ENCODE measurements at regions not wholly inside any gene's neighbourhood (a gene's known extent, or its start where the extent isn't known, plus 50 kb on each side); places are given as distances from the start of the nearest gene placed in this dataset.
"Not testable (repeated sequence)": the region's sequence is repeated elsewhere in the genome, so short reads cannot be mapped to it uniquely, and the experiment has no call there.

DNA sequence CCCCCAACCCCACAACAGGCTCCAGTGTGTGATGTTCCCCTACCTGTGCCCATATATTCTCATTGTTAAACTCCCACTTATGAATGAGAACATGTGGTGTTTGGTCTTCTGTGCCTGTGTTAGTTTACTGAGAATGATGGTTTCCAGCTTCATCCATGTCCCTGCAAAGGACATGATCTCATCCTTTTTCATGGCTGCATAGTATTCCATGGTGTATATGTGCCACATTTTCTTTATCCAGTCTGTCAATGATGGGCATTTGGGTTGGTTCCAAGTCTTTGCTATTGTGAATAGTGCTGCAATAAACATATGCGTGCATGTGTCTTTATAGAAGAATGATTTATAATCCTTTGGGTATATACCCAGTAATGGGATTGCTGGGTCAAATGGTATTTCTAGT is 233.0 kb downstream of the FZD1 start:
- H3K4me1 ChIP-seq (ENCODE audit: control insufficient read depth, insufficient read depth, low read length); H3K9me3 ChIP-seq (replicated peaks; ENCODE audit: control insufficient read depth, insufficient read depth, low read length); intact Hi-C loops (cut with micrococcal nuclease; ENCODE audit: unreplicated experiment); H3K4me3 ChIP-seq; POLR2A ChIA-PET; H3K27me3 ChIP-seq (replicated peaks in 1 of 2; ENCODE audit: control insufficient read depth in 2 of 2, insufficient read depth in 2 of 2, low read length in 1 of 2); FAIRE-seq; DNase-seq (ENCODE audit: low read depth, low spot score); in situ Hi-C loops (cut with MboI); RAD21 ChIA-PET (ENCODE audit: unreplicated experiment); CTCF ChIA-PET; H4K20me1 ChIP-seq (ENCODE audit: control insufficient read depth, insufficient read depth); SMC1A ChIA-PET (ENCODE audit: uncharacterized antibody, unreplicated experiment); H3K27ac ChIP-seq (ENCODE audit: control insufficient read depth, insufficient read depth); BruUV-seq (replicated peaks); H3K9ac ChIP-seq (ENCODE audit: control insufficient read depth, insufficient read depth, low read length); H3K36me3 ChIP-seq (ENCODE audit: control insufficient read depth in 2 of 2, insufficient read depth in 2 of 2, low read length in 1 of 2); ATAC-seq; H2AFZ ChIP-seq (ENCODE audit: control insufficient read depth, low read depth, low read length); H3K4me2 ChIP-seq (ENCODE audit: control insufficient read depth, insufficient read depth); H3K79me2 ChIP-seq (ENCODE audit: control insufficient read depth, insufficient read depth, low read length): not testable (repeated sequence)
- 60% methylated on average over 1 of the region's 1 CpG for WGBS (ENCODE audit: insufficient coverage, insufficient replicate concordance, low lambda C conversion rate, missing lambda C conversion rate)

DNA sequence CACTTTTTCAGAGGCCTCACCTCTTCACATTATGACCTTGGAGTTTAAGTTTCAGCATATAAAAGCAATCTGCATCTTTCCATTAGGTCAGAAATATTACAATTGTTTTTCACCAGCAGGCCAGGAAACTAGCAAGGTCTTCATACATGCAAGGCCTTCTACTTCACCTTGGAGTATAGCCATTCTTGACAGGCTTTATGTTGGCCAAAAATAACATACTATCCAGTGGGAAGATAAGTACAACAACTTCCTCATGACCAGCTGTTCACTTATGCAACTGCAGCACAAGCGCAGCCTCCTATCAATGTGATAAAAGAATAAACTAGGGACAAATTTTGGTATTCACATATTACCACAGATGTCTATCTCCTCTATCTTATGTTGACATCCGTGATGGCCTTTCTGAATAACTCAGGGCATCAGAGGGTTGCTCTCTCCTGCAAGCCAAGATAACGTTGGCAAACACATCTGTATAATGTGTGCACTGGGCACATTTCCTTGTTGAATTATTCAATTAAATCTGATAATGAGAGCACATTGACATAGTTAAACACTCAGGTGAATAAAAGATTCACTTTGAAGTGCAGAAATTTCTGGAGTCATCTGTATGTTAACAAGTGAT is 239.8 kb downstream of the FZD1 start:
- Histone ChIP-seq H3K4me2 (ENCODE audit: control insufficient read depth, insufficient read depth) (no peak overlapping the region), H2AFZ (ENCODE audit: control insufficient read depth, low read depth, low read length) (no peak overlapping the region), H3K4me1 (ENCODE audit: control insufficient read depth, insufficient read depth, low read length) (no peaks in the 10 kb centered on the region), H3K9ac (ENCODE audit: control insufficient read depth, insufficient read depth, low read length) (no peak overlapping the region), H3K27ac (ENCODE audit: control insufficient read depth, insufficient read depth) (no peak overlapping the region), H3K27me3 (replicated peaks in 1 of 2; ENCODE audit: control insufficient read depth in 2 of 2, insufficient read depth in 2 of 2, low read length in 1 of 2) (no peaks in the 10 kb centered on the region), H3K4me3 (no peak overlapping the region), H4K20me1 (ENCODE audit: control insufficient read depth, insufficient read depth) (no peaks in the 10 kb centered on the region), H3K79me2 (ENCODE audit: control insufficient read depth, insufficient read depth, low read length) (no peaks in the 10 kb centered on the region), H3K9me3 (replicated peaks; ENCODE audit: control insufficient read depth, insufficient read depth, low read length) (no peaks in the 10 kb centered on the region), H3K36me3 (ENCODE audit: control insufficient read depth in 2 of 2, insufficient read depth in 2 of 2, low read length in 1 of 2) (no peaks in the 10 kb centered on the region)
- no TSS peak for BruUV-seq (replicated peaks)
- intact Hi-C loops (cut with micrococcal nuclease; ENCODE audit: unreplicated experiment) (no loop called here), in situ Hi-C loops (cut with MboI) (no loop called here)
- WGBS (ENCODE audit: insufficient coverage, insufficient replicate concordance, low lambda C conversion rate, missing lambda C conversion rate), result 30% methylated on average over 3 of the region's 3 CpGs
- ChIA-PET SMC1A (ENCODE audit: uncharacterized antibody, unreplicated experiment) (no interaction called here), CTCF (no interaction called here), RAD21 (ENCODE audit: unreplicated experiment) (no interaction called here), POLR2A (no interaction called here)
- TF ChIP-seq RUNX3 (IDR thresholded peaks at IDR 0.05; ENCODE audit: low read length) (no peak), BCL11A (IDR thresholded peaks at IDR 0.05; ENCODE audit: low read depth, low read length) (no peak), NR2C1 (IDR thresholded peaks at IDR 0.05) (no peak)
- TF ChIP-seq, protein P1, sequence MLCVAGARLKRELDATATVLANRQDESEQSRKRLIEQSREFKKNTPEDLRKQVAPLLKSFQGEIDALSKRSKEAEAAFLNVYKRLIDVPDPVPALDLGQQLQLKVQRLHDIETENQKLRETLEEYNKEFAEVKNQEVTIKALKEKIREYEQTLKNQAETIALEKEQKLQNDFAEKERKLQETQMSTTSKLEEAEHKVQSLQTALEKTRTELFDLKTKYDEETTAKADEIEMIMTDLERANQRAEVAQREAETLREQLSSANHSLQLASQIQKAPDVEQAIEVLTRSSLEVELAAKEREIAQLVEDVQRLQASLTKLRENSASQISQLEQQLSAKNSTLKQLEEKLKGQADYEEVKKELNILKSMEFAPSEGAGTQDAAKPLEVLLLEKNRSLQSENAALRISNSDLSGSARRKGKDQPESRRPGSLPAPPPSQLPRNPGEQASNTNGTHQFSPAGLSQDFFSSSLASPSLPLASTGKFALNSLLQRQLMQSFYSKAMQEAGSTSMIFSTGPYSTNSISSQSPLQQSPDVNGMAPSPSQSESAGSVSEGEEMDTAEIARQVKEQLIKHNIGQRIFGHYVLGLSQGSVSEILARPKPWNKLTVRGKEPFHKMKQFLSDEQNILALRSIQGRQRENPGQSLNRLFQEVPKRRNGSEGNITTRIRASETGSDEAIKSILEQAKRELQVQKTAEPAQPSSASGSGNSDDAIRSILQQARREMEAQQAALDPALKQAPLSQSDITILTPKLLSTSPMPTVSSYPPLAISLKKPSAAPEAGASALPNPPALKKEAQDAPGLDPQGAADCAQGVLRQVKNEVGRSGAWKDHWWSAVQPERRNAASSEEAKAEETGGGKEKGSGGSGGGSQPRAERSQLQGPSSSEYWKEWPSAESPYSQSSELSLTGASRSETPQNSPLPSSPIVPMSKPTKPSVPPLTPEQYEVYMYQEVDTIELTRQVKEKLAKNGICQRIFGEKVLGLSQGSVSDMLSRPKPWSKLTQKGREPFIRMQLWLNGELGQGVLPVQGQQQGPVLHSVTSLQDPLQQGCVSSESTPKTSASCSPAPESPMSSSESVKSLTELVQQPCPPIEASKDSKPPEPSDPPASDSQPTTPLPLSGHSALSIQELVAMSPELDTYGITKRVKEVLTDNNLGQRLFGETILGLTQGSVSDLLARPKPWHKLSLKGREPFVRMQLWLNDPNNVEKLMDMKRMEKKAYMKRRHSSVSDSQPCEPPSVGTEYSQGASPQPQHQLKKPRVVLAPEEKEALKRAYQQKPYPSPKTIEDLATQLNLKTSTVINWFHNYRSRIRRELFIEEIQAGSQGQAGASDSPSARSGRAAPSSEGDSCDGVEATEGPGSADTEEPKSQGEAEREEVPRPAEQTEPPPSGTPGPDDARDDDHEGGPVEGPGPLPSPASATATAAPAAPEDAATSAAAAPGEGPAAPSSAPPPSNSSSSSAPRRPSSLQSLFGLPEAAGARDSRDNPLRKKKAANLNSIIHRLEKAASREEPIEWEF (IDR thresholded peaks at IDR 0.05; ENCODE audit: insufficient replicate concordance, low read depth, low read length), result no peak
- ATAC-seq (no peak), DNase-seq (ENCODE audit: low read depth, low spot score) (no peak), FAIRE-seq (no peak)
